Loucy (cell line): ENCODE measurements at regions not wholly inside any gene's neighbourhood (a gene's known extent, or its start where the extent isn't known, plus 50 kb on each side); places are given as distances from the start of the nearest gene placed in this dataset.

Experiments used
- EZH2phosphoT487 ChIP-seq: fragments of 200-600 bp; IDR thresholded peaks from 2 replicates; pipeline ENCODE4 v1.6.1; 2018; ENCODE audit warnings: antibody characterized with exemption, mild to moderate bottlenecking, moderate library complexity, borderline replicate concordance
- TF ChIP-seq, protein P1 (sequence below): fragments of 200-600 bp; sonication (generic); conservative IDR thresholded peaks from 2 replicates; pipeline ENCODE4 v1.5.1; 2014; ENCODE audit warnings: mild to moderate bottlenecking, antibody characterized with exemption, low read length

DNA sequence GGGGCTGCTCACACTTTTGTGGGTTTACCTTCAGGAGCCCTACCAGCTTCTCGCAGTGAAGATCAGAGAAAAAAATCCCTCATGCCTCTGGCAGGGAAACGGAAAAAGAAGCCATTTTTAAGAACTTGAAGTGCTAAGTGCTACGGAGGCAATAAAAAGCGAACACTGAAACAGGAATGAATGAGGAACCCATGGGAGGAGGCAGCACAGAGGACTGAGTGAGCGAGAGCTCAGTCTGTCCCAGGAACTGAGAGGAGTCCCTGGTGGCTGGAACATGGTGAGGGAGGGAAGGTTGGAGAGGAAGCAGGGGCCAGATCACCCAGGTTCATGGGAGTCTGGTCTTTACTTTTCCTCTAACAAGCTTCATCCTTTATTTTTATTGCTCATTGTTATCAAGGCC, 228.1 kb upstream of the PROK2 start:
- TF ChIP-seq, protein P1, sequence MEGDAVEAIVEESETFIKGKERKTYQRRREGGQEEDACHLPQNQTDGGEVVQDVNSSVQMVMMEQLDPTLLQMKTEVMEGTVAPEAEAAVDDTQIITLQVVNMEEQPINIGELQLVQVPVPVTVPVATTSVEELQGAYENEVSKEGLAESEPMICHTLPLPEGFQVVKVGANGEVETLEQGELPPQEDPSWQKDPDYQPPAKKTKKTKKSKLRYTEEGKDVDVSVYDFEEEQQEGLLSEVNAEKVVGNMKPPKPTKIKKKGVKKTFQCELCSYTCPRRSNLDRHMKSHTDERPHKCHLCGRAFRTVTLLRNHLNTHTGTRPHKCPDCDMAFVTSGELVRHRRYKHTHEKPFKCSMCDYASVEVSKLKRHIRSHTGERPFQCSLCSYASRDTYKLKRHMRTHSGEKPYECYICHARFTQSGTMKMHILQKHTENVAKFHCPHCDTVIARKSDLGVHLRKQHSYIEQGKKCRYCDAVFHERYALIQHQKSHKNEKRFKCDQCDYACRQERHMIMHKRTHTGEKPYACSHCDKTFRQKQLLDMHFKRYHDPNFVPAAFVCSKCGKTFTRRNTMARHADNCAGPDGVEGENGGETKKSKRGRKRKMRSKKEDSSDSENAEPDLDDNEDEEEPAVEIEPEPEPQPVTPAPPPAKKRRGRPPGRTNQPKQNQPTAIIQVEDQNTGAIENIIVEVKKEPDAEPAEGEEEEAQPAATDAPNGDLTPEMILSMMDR = no peak
- TF ChIP-seq EZH2phosphoT487 = no peak
